Astrocyte (in vitro differentiated cells and primary cell): ENCODE measurements at regions not wholly inside any gene's neighbourhood (a gene's known extent, or its start where the extent isn't known, plus 50 kb on each side); places are given as distances from the start of the nearest gene placed in this dataset.
"Not testable (repeated sequence)": the region's sequence is repeated elsewhere in the genome, so short reads cannot be mapped to it uniquely, and the experiment has no call there.

Experiments used
- DNase-seq: peaks from one replicate; pipeline ENCODE4 v3.0.0-alpha.2; 2010; ENCODE audit warnings: low read depth
- FAIRE-seq: peaks from 2 replicates; lab custom pipeline; 2011; peaks lifted over from hg19 to GRCh38; lab: Jason Lieb, UNC
- H2AFZ ChIP-seq: 2 replicates; pipeline ENCODE4 v1.6.0; 2012; ENCODE audit warnings: low read depth, low read length, inconsistent platforms
- H3K27ac ChIP-seq: 2 replicates; pipeline ENCODE4 v1.5.1; 2011; ENCODE audit warnings: low read depth, low read length, inconsistent platforms
- H3K27me3 ChIP-seq: 2 replicates; pipeline ENCODE4 v1.6.0; 2011; ENCODE audit warnings: low read length, inconsistent platforms; ENCODE audit not compliant: insufficient read depth
- H3K36me3 ChIP-seq: 2 replicates; pipeline ENCODE4 v1.5.1; 2011; ENCODE audit warnings: low read length, inconsistent platforms; ENCODE audit not compliant: insufficient read depth
- H3K4me1 ChIP-seq: 2 replicates; pipeline ENCODE4 v1.5.1; 2011; ENCODE audit warnings: low read length, inconsistent platforms; ENCODE audit not compliant: insufficient read depth
- H3K4me2 ChIP-seq: 2 replicates; pipeline ENCODE4 v1.6.0; 2012; ENCODE audit warnings: low read length, inconsistent platforms
- H3K4me3 ChIP-seq: 2 replicates; pipeline ENCODE4 v1.5.1; 2011; ENCODE audit warnings: low read depth, mild to moderate bottlenecking, low read length, inconsistent platforms; ENCODE audit not compliant: insufficient read depth
- H3K79me2 ChIP-seq: 2 replicates; pipeline ENCODE4 v1.6.0; 2012; ENCODE audit warnings: mild to moderate bottlenecking, low read length, inconsistent platforms; ENCODE audit not compliant: insufficient read depth
- H3K9ac ChIP-seq: 2 replicates; pipeline ENCODE4 v1.6.0; 2012; ENCODE audit warnings: mild to moderate bottlenecking, low read length, inconsistent platforms
- H3K9me3 ChIP-seq: 2 replicates; pipeline ENCODE4 v1.5.1; 2012; ENCODE audit warnings: low read depth, mild to moderate bottlenecking, low read length, inconsistent platforms; ENCODE audit not compliant: insufficient read depth
- H4K20me1 ChIP-seq: 2 replicates; pipeline ENCODE4 v1.6.0; 2012; ENCODE audit warnings: low read length, inconsistent platforms; ENCODE audit not compliant: insufficient read depth
- H3K27ac Mint-ChIP-seq: one replicate; pipeline ENCODE4 v1.8.0; 2021; ENCODE audit warnings: mild to moderate bottlenecking, mixed read lengths; ENCODE audit not compliant: unreplicated experiment
- H3K27me3 Mint-ChIP-seq: one replicate; pipeline ENCODE4 v1.8.0; 2021; ENCODE audit warnings: low read depth, mixed read lengths; ENCODE audit not compliant: unreplicated experiment
- H3K36me3 Mint-ChIP-seq: one replicate; pipeline ENCODE4 v1.8.0; 2021; ENCODE audit warnings: low read depth, mixed read lengths; ENCODE audit not compliant: unreplicated experiment
- H3K4me1 Mint-ChIP-seq: one replicate; pipeline ENCODE4 v1.8.0; 2021; ENCODE audit warnings: low read depth, mixed read lengths; ENCODE audit not compliant: unreplicated experiment
- H3K4me3 Mint-ChIP-seq: one replicate; pipeline ENCODE4 v1.8.0; 2021; ENCODE audit warnings: mild to moderate bottlenecking, moderate library complexity, mixed read lengths; ENCODE audit not compliant: unreplicated experiment
- H3K9me3 Mint-ChIP-seq: one replicate; pipeline ENCODE4 v1.8.0; 2021; ENCODE audit warnings: mild to moderate bottlenecking, mixed read lengths; ENCODE audit not compliant: unreplicated experiment
- CTCF ChIP-seq: IDR thresholded peaks from 2 replicates; pipeline ENCODE4 v1.5.1; 2011; ENCODE audit warnings: low read depth, mild to moderate bottlenecking, inconsistent platforms, low read length, moderate library complexity; ENCODE audit not compliant: insufficient read depth
- EZH2 ChIP-seq: IDR thresholded peaks from 2 replicates; pipeline ENCODE4 v1.6.1; 2012; ENCODE audit warnings: mild to moderate bottlenecking, low read length, inconsistent platforms; ENCODE audit not compliant: insufficient read depth

- Mint-ChIP-seq H3K27me3 (no peaks in the 10 kb centered on the region), H3K27ac (no peak overlapping the region), H3K4me1 (peaks cover 2% of the 10 kb centered on the region), H3K9me3 (no peaks in the 10 kb centered on the region), H3K4me3 (no peak overlapping the region), H3K36me3 (no peaks in the 10 kb centered on the region)
- Histone ChIP-seq H3K4me3 (no peak overlapping the region), H3K9ac (no peak overlapping the region), H3K4me2 (no peak overlapping the region), H2AFZ (no peak overlapping the region), H4K20me1 (no peaks in the 10 kb centered on the region), H3K36me3 (no peaks in the 10 kb centered on the region), H3K79me2 (no peaks in the 10 kb centered on the region), H3K27ac (no peak overlapping the region), H3K4me1 (no peaks in the 10 kb centered on the region), H3K9me3 (no peaks in the 10 kb centered on the region), H3K27me3 (no peaks in the 10 kb centered on the region)
- DNase-seq (peak; percentile 30), FAIRE-seq (no peak)
- TF ChIP-seq CTCF (no peak), EZH2 (no peak)
Measured at GRCh38 chr7:83732305-83732704, 83.4 kb upstream of the SEMA3E start.

- Mint-ChIP-seq H3K27ac (no peak overlapping the region), H3K9me3 (no peaks in the 10 kb centered on the region), H3K27me3 (no peaks in the 10 kb centered on the region), H3K4me3 (no peak overlapping the region), H3K36me3 (no peaks in the 10 kb centered on the region), H3K4me1 (peaks cover 2% of the 10 kb centered on the region)
- Histone ChIP-seq H3K4me3 (no peak overlapping the region), H3K27ac (no peak overlapping the region), H3K4me2 (no peak overlapping the region), H3K4me1 (no peaks in the 10 kb centered on the region), H3K9ac (no peak overlapping the region), H3K27me3 (no peaks in the 10 kb centered on the region), H3K79me2 (no peaks in the 10 kb centered on the region), H3K36me3 (no peaks in the 10 kb centered on the region), H2AFZ (no peak overlapping the region), H3K9me3 (no peaks in the 10 kb centered on the region), H4K20me1 (no peaks in the 10 kb centered on the region)
- DNase-seq (no peak), FAIRE-seq (no peak)
- TF ChIP-seq CTCF, result no peak
- no peak for TF ChIP-seq EZH2
Measured at GRCh38 chr7:83731154-83731553, 82.2 kb upstream of the SEMA3E start.

DNA sequence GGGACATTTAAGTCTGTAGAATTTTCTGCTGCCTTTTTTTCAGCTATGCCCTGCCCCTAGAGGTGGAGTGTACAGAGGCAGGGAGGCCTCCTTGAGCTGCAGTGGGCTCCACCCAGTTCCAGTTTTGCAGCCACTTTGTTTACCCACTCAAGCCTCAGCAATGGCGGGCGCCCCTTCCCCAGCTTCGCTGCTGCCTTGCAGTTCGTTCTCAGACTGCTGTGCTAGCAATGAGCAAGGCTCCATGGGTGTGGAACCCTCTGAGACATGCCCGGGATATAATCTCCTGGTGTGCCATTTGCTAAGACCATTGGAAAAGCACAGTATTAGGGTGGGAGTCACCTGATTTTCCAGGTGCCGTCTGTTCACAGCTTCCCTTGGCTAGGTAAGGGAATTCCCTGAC lies 68.0 kb upstream of the SEMA3E start:
- FAIRE-seq, H3K36me3 ChIP-seq, H3K4me1 Mint-ChIP-seq, H3K4me3 Mint-ChIP-seq, H2AFZ ChIP-seq, H4K20me1 ChIP-seq, DNase-seq, H3K36me3 Mint-ChIP-seq, H3K4me1 ChIP-seq, H3K27ac ChIP-seq, H3K4me3 ChIP-seq, H3K27ac Mint-ChIP-seq, H3K79me2 ChIP-seq, H3K27me3 ChIP-seq, H3K9me3 ChIP-seq, H3K4me2 ChIP-seq, H3K9ac ChIP-seq, H3K27me3 Mint-ChIP-seq: not testable (repeated sequence)
- peaks cover 12% of the 10 kb centered on the region for H3K9me3 Mint-ChIP-seq
